Naive thymus-derived CD4-positive, alpha-beta T cell (primary cell): ENCODE measurements at regions not wholly inside any gene's neighbourhood (a gene's known extent, or its start where the extent isn't known, plus 50 kb on each side); places are given as distances from the start of the nearest gene placed in this dataset.
"Not testable (repeated sequence)": the region's sequence is repeated elsewhere in the genome, so short reads cannot be mapped to it uniquely, and the experiment has no call there.

Experiments used
- ATAC-seq: fragments of 150-1000 bp; cut with Tn5 transposase; 2 replicates; pipeline ENCODE4 v1.10.0; 2021; ENCODE audit warnings: mild to moderate bottlenecking, moderate library complexity
- CTCF ChIA-PET: fragments of 350-600 bp; sonication (Branson Sonifier 250); formaldehyde crosslinking; loops from one replicate; lab custom pipeline; 2021; ENCODE audit warnings: antibody characterized with exemption; lab: Charles Lee
- POLR2A ChIA-PET: fragments of 350-600 bp; sonication (Branson Sonifier 250); formaldehyde crosslinking; loops from one replicate; lab custom pipeline; 2021; ENCODE audit warnings: antibody characterized with exemption, inconsistent platforms; lab: Charles Lee
- DNase-seq, 9 donors: peaks; one replicate each; pipeline versions ENCODE4 v3.0.0 to v3.0.0-alpha.2; 2020 to 2022; ENCODE audit warnings: mixed read lengths in 1 of 9
- H3K27ac ChIP-seq: one replicate; pipeline ENCODE4 v1.7.0; 2013; ENCODE audit warnings: mild to moderate bottlenecking, low read depth, low read length, moderate library complexity
- H3K27me3 ChIP-seq, 2 donors: one replicate each; pipeline ENCODE4 v1.7.0; 2013; ENCODE audit warnings: low read length in 2 of 2, mild to moderate bottlenecking in 2 of 2, moderate library complexity in 2 of 2; ENCODE audit not compliant: control insufficient read depth in 2 of 2, insufficient read depth in 2 of 2
- H3K36me3 ChIP-seq, 3 experiments: 1 replicate in 2 of 3; 2 replicates in 1 of 3; pipeline ENCODE4 v1.7.0; 2013; ENCODE audit warnings: low read length in 3 of 3, mild to moderate bottlenecking in 3 of 3, moderate library complexity in 1 of 3; ENCODE audit not compliant: insufficient read depth in 3 of 3, control insufficient read depth in 2 of 3
- H3K4me1 ChIP-seq, 2 donors: one replicate each; pipeline ENCODE4 v1.7.0; 2013; ENCODE audit warnings: low read length in 2 of 2, mild to moderate bottlenecking in 2 of 2, moderate library complexity in 1 of 2; ENCODE audit not compliant: control insufficient read depth in 2 of 2, insufficient read depth in 2 of 2
- H3K4me3 ChIP-seq: 2 replicates; pipeline ENCODE4 v1.7.0; 2013; ENCODE audit warnings: mild to moderate bottlenecking, low read length
- H3K9me3 ChIP-seq, 3 experiments: 1 replicate in 2 of 3; 2 replicates in 1 of 3; pipeline ENCODE4 v1.7.0; 2013; ENCODE audit warnings: low read length in 3 of 3; ENCODE audit not compliant: control insufficient read depth in 2 of 3
- H3K27ac Mint-ChIP-seq, 9 donors: one replicate each; pipeline ENCODE4 v1.8.0; 2020 to 2022; ENCODE audit warnings: mixed read lengths in 9 of 9, mild to moderate bottlenecking in 8 of 9, moderate library complexity in 5 of 9, inconsistent platforms in 2 of 9
- H3K27me3 Mint-ChIP-seq, 5 donors: one replicate each; pipeline ENCODE4 v1.8.0; 2021 to 2022; ENCODE audit warnings: mixed read lengths in 5 of 5, mild to moderate bottlenecking in 1 of 5
- H3K36me3 Mint-ChIP-seq, 5 donors: one replicate each; pipeline ENCODE4 v1.8.0; 2020 to 2022; ENCODE audit warnings: mixed read lengths in 5 of 5, mild to moderate bottlenecking in 3 of 5, inconsistent platforms in 1 of 5
- H3K4me1 Mint-ChIP-seq, 7 donors: one replicate each; pipeline ENCODE4 v1.8.0; 2020 to 2022; ENCODE audit warnings: mixed read lengths in 7 of 7, mild to moderate bottlenecking in 3 of 7, inconsistent platforms in 1 of 7
- H3K4me3 Mint-ChIP-seq, 10 donors: one replicate each; pipeline ENCODE4 v1.8.0; 2020 to 2022; ENCODE audit warnings: mild to moderate bottlenecking in 10 of 10, mixed read lengths in 10 of 10, moderate library complexity in 6 of 10, inconsistent platforms in 2 of 10
- H3K9me3 Mint-ChIP-seq, 11 donors: one replicate each; pipeline ENCODE4 v1.8.0; 2020 to 2022; ENCODE audit warnings: mixed read lengths in 11 of 11, mild to moderate bottlenecking in 4 of 11, inconsistent platforms in 1 of 11, moderate library complexity in 1 of 11
- intact Hi-C, 2 donors: fragments of 100-400 bp; cut with micrococcal nuclease; formaldehyde crosslinking; loops; one replicate each; pipeline ENCODE4 v1.15.1; 2023

- H3K4me3 ChIP-seq, H3K9me3 Mint-ChIP-seq, H3K27ac ChIP-seq, H3K36me3 Mint-ChIP-seq, H3K27me3 ChIP-seq, H3K4me1 ChIP-seq, H3K27me3 Mint-ChIP-seq, H3K9me3 ChIP-seq, POLR2A ChIA-PET, H3K36me3 ChIP-seq: not testable (repeated sequence)
- DNase-seq (peak; percentile 79 to 91 (median 88)), ATAC-seq (peak; percentile 75)
- CTCF ChIA-PET = interaction anchor here (0.6 to 1.0 kb wide), 2 partner anchors 21 to 1150 kb away, joined by 3 to 5 read pairs; no protein-coding TSS in a partner anchor
- H3K27ac Mint-ChIP-seq = peak overlapping the region in 8 of 9 donors; percentile 43 to 87 (median 74)
- H3K4me1 Mint-ChIP-seq = peaks cover 0 to 14% (median 6%) of the 10 kb centered on the region in 7 donors
- peak overlapping the region in 8 of 10 donors; percentile 21 to 70 (median 39) for H3K4me3 Mint-ChIP-seq
- intact Hi-C loops = loop anchor here (1.0 to 2.0 kb wide), 8 partner anchors 103 to 1493 kb away; partner anchors contain the start of genes FAM53A (in 2 of the 2), DGKQ (in 1 of the 2), HTT (in 1 of the 2) and HTT-AS (in 1 of the 2)
These were observed 102.8 kb downstream of the FAM53A start for GRCh38 chr4:1581164-1581894.

GRCh38 chr4:1580692-1581012 is 103.5 kb downstream of the FAM53A start:
- not testable (repeated sequence) for H3K27ac ChIP-seq, H3K9me3 Mint-ChIP-seq, H3K36me3 Mint-ChIP-seq, H3K27me3 Mint-ChIP-seq, H3K9me3 ChIP-seq, H3K36me3 ChIP-seq, H3K4me3 ChIP-seq, ATAC-seq, H3K4me1 ChIP-seq, H3K27me3 ChIP-seq, DNase-seq
- peaks cover 0 to 14% (median 10%) of the 10 kb centered on the region in 7 donors for H3K4me1 Mint-ChIP-seq
- ChIA-PET POLR2A (interaction anchor here (1.2 to 1.4 kb wide), 4 partner anchors 8 to 332 kb away, joined by 3 to 22 read pairs (median 8); partner anchors contain the start of genes CTBP1 and UVSSA), CTCF (interaction anchor here (1.0 to 1.2 kb wide), 2 partner anchors 25 to 49 kb away, joined by 4 to 6 read pairs; no protein-coding TSS in a partner anchor)
- peak overlapping the region in 1 of 9 donors; percentile 79 for H3K27ac Mint-ChIP-seq
- intact Hi-C loops = loop anchor here (1.0 to 2.0 kb wide), 8 partner anchors 104 to 1494 kb away; partner anchors contain the start of genes FAM53A (in 2 of the 2), DGKQ (in 1 of the 2), HTT (in 1 of the 2) and HTT-AS (in 1 of the 2)
- H3K4me3 Mint-ChIP-seq = peak overlapping the region in 2 of 10 donors; percentile 73 to 77

- peak; percentile 85 to 97 (median 93) for DNase-seq
- Mint-ChIP-seq H3K36me3 (no peaks in the 10 kb centered on the region), H3K4me3 (peak overlapping the region; percentile 73 to 87 (median 80)), H3K27ac (peak overlapping the region; percentile 18 to 79 (median 55)), H3K27me3 (no peaks in the 10 kb centered on the region), H3K4me1 (peaks cover 0 to 14% (median 10%) of the 10 kb centered on the region in 7 donors), H3K9me3 (peaks cover 0 to 3% (median 0%) of the 10 kb centered on the region in 11 donors)
- intact Hi-C loops = loop anchor here (1.0 to 2.0 kb wide), 11 partner anchors 25 to 1495 kb away; partner anchors contain the start of genes DGKQ (in 1 of the 2), FAM53A (in 1 of the 2), HTT (in 1 of the 2) and HTT-AS (in 1 of the 2)
- ChIA-PET CTCF (interaction anchor here (0.6 to 1.2 kb wide), 3 partner anchors 25 to 1203 kb away, joined by 3 to 6 read pairs (median 4); no protein-coding TSS in a partner anchor), POLR2A (interaction anchor here (0.6 to 1.4 kb wide), 9 partner anchors 8 to 331 kb away, joined by 3 to 22 read pairs (median 3); partner anchors contain the start of genes CTBP1, TACC3, TMEM129 and UVSSA)
- peaks cover 0 to 5% of the 10 kb centered on the region in 2 donors for H3K4me1 ChIP-seq
- no peaks in the 10 kb centered on the region for H3K9me3 ChIP-seq
- peak overlapping the region; percentile 70 for H3K4me3 ChIP-seq
- H3K27ac ChIP-seq = peak overlapping the region; percentile 73
- H3K36me3 ChIP-seq = peaks cover 0 to 4% (median 0%) of the 10 kb centered on the region in 3 experiments
- ATAC-seq = peak; percentile 90
- no peaks in the 10 kb centered on the region for H3K27me3 ChIP-seq
These were observed 104.0 kb downstream of the FAM53A start for GRCh38 chr4:1579901-1580691.

DNA sequence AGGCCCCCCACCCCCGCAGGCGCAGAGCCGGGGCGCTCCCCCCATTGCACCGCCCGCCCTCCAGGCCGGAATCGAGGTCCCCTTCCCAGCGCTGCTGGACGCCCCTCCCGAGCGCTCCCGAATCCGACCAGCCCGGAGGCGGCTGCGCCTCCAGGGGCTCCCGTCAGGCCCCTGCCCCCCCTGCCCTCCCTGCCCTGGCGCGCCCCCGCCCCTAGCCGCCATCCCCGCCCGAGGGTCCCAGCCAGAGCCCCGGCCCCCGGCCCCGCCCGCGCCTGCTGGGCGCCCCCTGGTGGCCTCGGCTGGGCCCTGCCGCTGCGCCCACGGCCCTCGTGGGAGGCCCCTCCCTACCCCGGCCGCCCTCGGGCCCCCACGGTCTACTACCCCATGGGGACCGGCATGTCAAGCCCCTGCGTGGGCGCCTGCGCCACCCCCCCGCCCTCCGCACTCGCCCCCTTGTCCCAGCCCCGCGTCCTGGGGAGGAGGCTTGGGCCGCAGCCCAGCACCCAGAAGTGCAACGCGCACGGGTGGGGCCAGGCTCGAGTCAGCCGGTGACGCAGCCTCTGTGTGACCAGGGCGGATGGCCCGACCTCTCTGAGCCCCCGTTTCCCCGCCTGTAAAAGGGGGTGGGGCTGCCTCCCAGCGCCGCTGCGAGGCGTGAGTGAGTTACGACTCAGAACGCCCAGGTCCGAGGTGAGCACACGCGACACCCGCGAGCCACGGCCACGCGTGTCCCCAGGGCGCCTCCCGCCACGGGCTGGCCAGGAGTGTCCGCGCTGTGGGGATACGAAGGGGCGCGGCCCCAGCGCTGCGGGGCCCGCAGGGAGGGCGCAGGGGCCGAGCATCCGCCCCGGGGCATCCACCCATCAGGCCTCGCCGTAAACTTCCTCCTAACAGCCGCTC is 104.9 kb downstream of the FAM53A start:
- intact Hi-C loops = loop anchor here (1.0 kb wide), 4 partner anchors 26 to 569 kb away; partner anchors contain the start of gene MAEA (in 1 of the 2)

GRCh38 chr4:1578251-1578773 is 105.8 kb downstream of the FAM53A start:
- Histone ChIP-seq H3K4me1 (peaks cover 0 to 5% of the 10 kb centered on the region in 2 donors), H3K27me3 (no peaks in the 10 kb centered on the region), H3K4me3 (no peak overlapping the region), H3K9me3 (no peaks in the 10 kb centered on the region), H3K36me3 (peaks cover 0 to 4% (median 0%) of the 10 kb centered on the region in 3 experiments), H3K27ac (no peak overlapping the region)
- DNase-seq = no peak
- ATAC-seq = no peak
- peak overlapping the region in 1 of 9 donors; percentile 38 for H3K27ac Mint-ChIP-seq
- no peaks in the 10 kb centered on the region for H3K27me3 Mint-ChIP-seq
- ChIA-PET CTCF (no interaction called here), POLR2A (no interaction called here)
- peaks cover 0 to 3% (median 0%) of the 10 kb centered on the region in 11 donors for H3K9me3 Mint-ChIP-seq
- H3K4me1 Mint-ChIP-seq = peaks cover 0 to 16% (median 5%) of the 10 kb centered on the region in 7 donors
- H3K36me3 Mint-ChIP-seq = no peaks in the 10 kb centered on the region
- intact Hi-C loops = no loop called here
- peak overlapping the region in 9 of 10 donors; percentile 48 to 73 (median 58) for H3K4me3 Mint-ChIP-seq

More for the DNA sequence above, 104.9 kb downstream of the FAM53A start:
- Histone ChIP-seq H3K36me3 (peaks cover 0 to 4% (median 0%) of the 10 kb centered on the region in 3 experiments), H3K4me1 (peaks cover 0 to 5% of the 10 kb centered on the region in 2 donors), H3K4me3 (peak overlapping the region; percentile 70), H3K27me3 (no peaks in the 10 kb centered on the region), H3K27ac (peak overlapping the region; percentile 73), H3K9me3 (no peaks in the 10 kb centered on the region)
- Mint-ChIP-seq H3K36me3 (no peaks in the 10 kb centered on the region), H3K4me3 (peak overlapping the region; percentile 73 to 87 (median 80)), H3K27me3 (no peaks in the 10 kb centered on the region), H3K27ac (peak overlapping the region in 7 of 9 donors; percentile 18 to 79 (median 54)), H3K4me1 (peaks cover 0 to 14% (median 10%) of the 10 kb centered on the region in 7 donors), H3K9me3 (peaks cover 0 to 3% (median 0%) of the 10 kb centered on the region in 11 donors)
- POLR2A ChIA-PET = interaction anchor here (0.6 to 1.4 kb wide), 9 partner anchors 8 to 331 kb away, joined by 3 to 22 read pairs (median 3); partner anchors contain the start of genes CTBP1, TACC3, TMEM129 and UVSSA
- ATAC-seq (peak; percentile 45), DNase-seq (peak; percentile 51 to 80 (median 68))
- CTCF ChIA-PET = interaction anchor here (1.2 kb wide), 1 partner anchor 26 kb away, joined by 6 read pairs; no protein-coding TSS in a partner anchor
